Neural progenitor cell (in vitro differentiated cells): ENCODE measurements at regions not wholly inside any gene's neighbourhood (a gene's known extent, or its start where the extent isn't known, plus 50 kb on each side); places are given as distances from the start of the nearest gene placed in this dataset.

ENCODE experiments used
- DNase-seq: peaks from one replicate; pipeline ENCODE4 v3.0.0-alpha.2; 2016; ENCODE audit warnings: low spot score
- H2AFZ ChIP-seq: fragments of 200-600 bp; sonication (generic); replicated peaks from 2 replicates; pipeline ENCODE4 v1.6.1; 2016; ENCODE audit warnings: antibody characterized with exemption
- H3F3A ChIP-seq: fragments of 200-600 bp; sonication (generic); 2 replicates; pipeline ENCODE4 v1.6.1; 2016; ENCODE audit warnings: antibody characterized with exemption, low read depth
- H3K27ac ChIP-seq: fragments of 200-600 bp; sonication (generic); 2 replicates; pipeline ENCODE4 v1.5.1; 2016; ENCODE audit warnings: mild to moderate bottlenecking
- H3K27me3 ChIP-seq: fragments of 200-600 bp; sonication (generic); 2 replicates; pipeline ENCODE4 v1.6.1; 2016; ENCODE audit warnings: mild to moderate bottlenecking, moderate library complexity
- H3K36me3 ChIP-seq: fragments of 200-600 bp; sonication (generic); 2 replicates; pipeline ENCODE4 v1.5.1; 2016
- H3K4me1 ChIP-seq: fragments of 200-600 bp; sonication (generic); 2 replicates; pipeline ENCODE4 v1.6.1; 2016; ENCODE audit warnings: mixed run types
- H3K4me2 ChIP-seq: fragments of 200-600 bp; sonication (generic); 2 replicates; pipeline ENCODE4 v1.6.1; 2016
- H3K4me3 ChIP-seq: fragments of 200-600 bp; sonication (generic); 2 replicates; pipeline ENCODE4 v1.5.1; 2016
- H3K79me2 ChIP-seq: fragments of 200-600 bp; sonication (generic); 2 replicates; pipeline ENCODE4 v1.6.1; 2016; ENCODE audit warnings: low read depth
- H3K9ac ChIP-seq: fragments of 200-600 bp; sonication (generic); 2 replicates; pipeline ENCODE4 v1.6.1; 2016
- H3K9me3 ChIP-seq: fragments of 200-600 bp; sonication (generic); 2 replicates; pipeline ENCODE4 v1.5.1; 2016; ENCODE audit warnings: low read depth
- H4K20me1 ChIP-seq: fragments of 200-600 bp; sonication (generic); 2 replicates; pipeline ENCODE4 v1.6.1; 2016; ENCODE audit warnings: low read depth
- H3K27ac Mint-ChIP-seq: 3 replicates; pipeline ENCODE4 v1.8.0; 2021; ENCODE audit warnings: mixed read lengths
- H3K27me3 Mint-ChIP-seq: 2 replicates; pipeline ENCODE4 v1.8.0; 2022; ENCODE audit warnings: low read depth, mild to moderate bottlenecking, inconsistent platforms, moderate library complexity, mixed read lengths; ENCODE audit not compliant: insufficient read depth
- H3K36me3 Mint-ChIP-seq: 3 replicates; pipeline ENCODE4 v1.8.0; 2021; ENCODE audit warnings: mixed read lengths
- H3K4me1 Mint-ChIP-seq: 3 replicates; pipeline ENCODE4 v1.8.0; 2021; ENCODE audit warnings: mixed read lengths
- H3K4me3 Mint-ChIP-seq: 3 replicates; pipeline ENCODE4 v1.8.0; 2021; ENCODE audit warnings: mild to moderate bottlenecking, moderate library complexity, mixed read lengths
- H3K9me3 Mint-ChIP-seq: 3 replicates; pipeline ENCODE4 v1.8.0; 2020; ENCODE audit warnings: mixed read lengths
- EZH2 ChIP-seq: fragments of 200-600 bp; sonication (generic); IDR thresholded peaks from 2 replicates; pipeline ENCODE4 v1.6.1; 2017; ENCODE audit warnings: antibody characterized with exemption, mild to moderate bottlenecking, moderate library complexity
- EZH2phosphoT487 ChIP-seq: fragments of 200-600 bp; sonication (generic); IDR thresholded peaks from 2 replicates; pipeline ENCODE4 v1.6.1; 2017; ENCODE audit warnings: antibody characterized with exemption
- TF ChIP-seq, protein P1 (sequence below): fragments of 200-600 bp; sonication (generic); IDR thresholded peaks from 2 replicates; pipeline ENCODE4 v1.5.1; 2017; ENCODE audit warnings: antibody characterized with exemption, mild to moderate bottlenecking

DNA sequence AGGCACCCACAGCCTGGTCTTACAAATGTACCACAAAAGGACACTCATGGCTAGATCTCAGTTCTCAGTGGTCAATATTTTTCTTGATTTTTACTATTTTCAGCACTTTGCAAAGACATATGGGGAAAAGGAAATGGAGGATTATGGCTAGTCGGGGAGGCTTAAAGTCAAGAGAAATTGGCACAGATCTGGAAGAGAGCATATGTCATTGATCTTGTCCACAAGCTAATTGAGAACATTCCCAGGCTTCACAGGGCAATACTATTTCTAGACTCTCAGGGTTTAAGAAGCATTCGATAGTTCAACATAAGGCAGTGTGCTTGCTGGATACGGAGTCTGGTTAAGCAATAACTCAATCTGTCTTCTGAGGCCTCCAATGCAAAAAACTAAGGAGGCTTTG is 285.8 kb downstream of the ZNF608 start:
- peaks cover 5% of the 10 kb centered on the region for H3K36me3 Mint-ChIP-seq
- H3K4me1 Mint-ChIP-seq: peaks cover 46% of the 10 kb centered on the region
- H3K4me3 ChIP-seq: no peak overlapping the region
- H3K27ac ChIP-seq: no peak overlapping the region
- H3K9me3 ChIP-seq: no peaks in the 10 kb centered on the region
- no peak overlapping the region for H3K4me2 ChIP-seq
- peak overlapping the region; percentile 3 for H3K27ac Mint-ChIP-seq
- no peaks in the 10 kb centered on the region for H3K36me3 ChIP-seq
- TF ChIP-seq EZH2phosphoT487 (no peak), EZH2 (no peak)
- TF ChIP-seq, protein P1, sequence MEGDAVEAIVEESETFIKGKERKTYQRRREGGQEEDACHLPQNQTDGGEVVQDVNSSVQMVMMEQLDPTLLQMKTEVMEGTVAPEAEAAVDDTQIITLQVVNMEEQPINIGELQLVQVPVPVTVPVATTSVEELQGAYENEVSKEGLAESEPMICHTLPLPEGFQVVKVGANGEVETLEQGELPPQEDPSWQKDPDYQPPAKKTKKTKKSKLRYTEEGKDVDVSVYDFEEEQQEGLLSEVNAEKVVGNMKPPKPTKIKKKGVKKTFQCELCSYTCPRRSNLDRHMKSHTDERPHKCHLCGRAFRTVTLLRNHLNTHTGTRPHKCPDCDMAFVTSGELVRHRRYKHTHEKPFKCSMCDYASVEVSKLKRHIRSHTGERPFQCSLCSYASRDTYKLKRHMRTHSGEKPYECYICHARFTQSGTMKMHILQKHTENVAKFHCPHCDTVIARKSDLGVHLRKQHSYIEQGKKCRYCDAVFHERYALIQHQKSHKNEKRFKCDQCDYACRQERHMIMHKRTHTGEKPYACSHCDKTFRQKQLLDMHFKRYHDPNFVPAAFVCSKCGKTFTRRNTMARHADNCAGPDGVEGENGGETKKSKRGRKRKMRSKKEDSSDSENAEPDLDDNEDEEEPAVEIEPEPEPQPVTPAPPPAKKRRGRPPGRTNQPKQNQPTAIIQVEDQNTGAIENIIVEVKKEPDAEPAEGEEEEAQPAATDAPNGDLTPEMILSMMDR: no peak
- peaks cover 56% of the 10 kb centered on the region for H3K4me1 ChIP-seq
- H3K27me3 ChIP-seq: no peaks in the 10 kb centered on the region
- no peaks in the 10 kb centered on the region for H4K20me1 ChIP-seq
- H3K4me3 Mint-ChIP-seq: no peak overlapping the region
- DNase-seq: no peak
- peaks cover 29% of the 10 kb centered on the region for H3K9me3 Mint-ChIP-seq
- no peak overlapping the region for H3K9ac ChIP-seq
- peaks cover 26% of the 10 kb centered on the region for H3F3A ChIP-seq
- no peaks in the 10 kb centered on the region for H3K79me2 ChIP-seq
- H2AFZ ChIP-seq: no peak overlapping the region
- H3K27me3 Mint-ChIP-seq: peaks cover 7% of the 10 kb centered on the region

DNA sequence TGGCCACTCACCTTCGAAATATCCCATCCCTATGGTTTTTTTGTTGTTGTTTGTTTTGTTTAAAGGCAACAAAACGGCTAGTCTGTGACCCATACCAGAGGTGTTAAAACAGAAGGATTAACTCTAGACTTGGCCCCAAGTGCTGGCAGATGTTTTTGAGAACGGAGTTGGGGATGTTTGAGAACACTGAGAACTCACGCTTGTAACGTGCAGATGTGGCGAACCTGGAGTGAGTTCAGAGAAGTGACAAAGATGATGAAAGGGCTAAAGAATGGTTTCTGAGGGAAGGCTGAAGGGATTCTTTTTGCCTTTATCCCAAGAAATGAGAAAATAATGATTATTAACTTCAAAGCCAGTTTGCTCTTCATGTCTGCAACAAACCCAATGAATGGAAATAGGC is 286.5 kb downstream of the ZNF608 start:
- no peak overlapping the region for H3K4me2 ChIP-seq
- no peak overlapping the region for H3K27ac ChIP-seq
- Mint-ChIP-seq H3K36me3 (peaks cover 5% of the 10 kb centered on the region), H3K27ac (peak overlapping the region; percentile 21), H3K4me1 (peaks cover 46% of the 10 kb centered on the region), H3K4me3 (no peak overlapping the region), H3K9me3 (peaks cover 29% of the 10 kb centered on the region), H3K27me3 (peaks cover 7% of the 10 kb centered on the region)
- H3K4me3 ChIP-seq: no peak overlapping the region
- DNase-seq: no peak
- no peak overlapping the region for H3K9ac ChIP-seq
- H3K79me2 ChIP-seq: no peaks in the 10 kb centered on the region
- H4K20me1 ChIP-seq: no peaks in the 10 kb centered on the region
- peaks cover 56% of the 10 kb centered on the region for H3K4me1 ChIP-seq
- H3F3A ChIP-seq: peaks cover 26% of the 10 kb centered on the region
- H3K27me3 ChIP-seq: no peaks in the 10 kb centered on the region
- TF ChIP-seq, protein P1: no peak
- no peak for TF ChIP-seq EZH2phosphoT487
- TF ChIP-seq EZH2: no peak
- no peak overlapping the region for H2AFZ ChIP-seq
- H3K36me3 ChIP-seq: no peaks in the 10 kb centered on the region
- no peaks in the 10 kb centered on the region for H3K9me3 ChIP-seq

DNA sequence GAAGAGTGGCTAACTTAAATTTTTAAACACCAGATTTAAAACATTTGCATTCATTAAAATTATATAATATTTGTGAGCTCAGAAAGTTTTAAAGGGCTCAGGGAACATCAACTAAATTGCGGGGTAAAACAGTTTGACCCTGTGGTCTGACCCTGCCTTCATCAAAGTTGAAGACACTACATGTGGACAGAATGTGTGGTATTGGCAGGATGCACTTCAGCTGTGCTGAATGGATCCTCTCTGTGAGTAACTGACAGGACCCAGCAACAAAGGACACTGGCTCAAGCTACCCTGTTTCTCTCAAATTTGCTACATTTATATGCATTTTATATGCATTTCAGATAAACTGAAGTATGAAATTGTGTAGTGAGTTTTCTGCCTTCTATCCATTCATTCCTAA is 288.5 kb downstream of the ZNF608 start:
- H3K4me1 ChIP-seq: peaks cover 52% of the 10 kb centered on the region
- H3K27me3 ChIP-seq: no peaks in the 10 kb centered on the region
- no peaks in the 10 kb centered on the region for H4K20me1 ChIP-seq
- no peak overlapping the region for H3K4me2 ChIP-seq
- no peak overlapping the region for H3K27ac Mint-ChIP-seq
- H3K36me3 ChIP-seq: no peaks in the 10 kb centered on the region
- no peak overlapping the region for H3K4me3 ChIP-seq
- no peaks in the 10 kb centered on the region for H3K79me2 ChIP-seq
- no peak overlapping the region for H2AFZ ChIP-seq
- peaks cover 16% of the 10 kb centered on the region for H3F3A ChIP-seq
- no peak overlapping the region for H3K4me3 Mint-ChIP-seq
- H3K27me3 Mint-ChIP-seq: peaks cover 5% of the 10 kb centered on the region
- DNase-seq: no peak
- peaks cover 19% of the 10 kb centered on the region for H3K9me3 Mint-ChIP-seq
- H3K4me1 Mint-ChIP-seq: peaks cover 49% of the 10 kb centered on the region
- no peaks in the 10 kb centered on the region for H3K9me3 ChIP-seq
- TF ChIP-seq EZH2 (no peak), EZH2phosphoT487 (no peak)
- TF ChIP-seq, protein P1: no peak
- no peak overlapping the region for H3K9ac ChIP-seq
- H3K36me3 Mint-ChIP-seq: peaks cover 5% of the 10 kb centered on the region
- no peak overlapping the region for H3K27ac ChIP-seq
